ENCODE measurements at regions not wholly inside any gene's neighbourhood (a gene's known extent, or its start where the extent isn't known, plus 50 kb on each side); places are given as distances from the start of the nearest gene placed in this dataset.

- no peak for DNase-seq
Measured at GRCh38 chr1:34270181-34270580, 93.5 kb downstream of the C1orf94 start.

GRCh38 chr1:34272152-34272551 lies 95.4 kb downstream of the C1orf94 start:
- DNase-seq = no peak

DNA sequence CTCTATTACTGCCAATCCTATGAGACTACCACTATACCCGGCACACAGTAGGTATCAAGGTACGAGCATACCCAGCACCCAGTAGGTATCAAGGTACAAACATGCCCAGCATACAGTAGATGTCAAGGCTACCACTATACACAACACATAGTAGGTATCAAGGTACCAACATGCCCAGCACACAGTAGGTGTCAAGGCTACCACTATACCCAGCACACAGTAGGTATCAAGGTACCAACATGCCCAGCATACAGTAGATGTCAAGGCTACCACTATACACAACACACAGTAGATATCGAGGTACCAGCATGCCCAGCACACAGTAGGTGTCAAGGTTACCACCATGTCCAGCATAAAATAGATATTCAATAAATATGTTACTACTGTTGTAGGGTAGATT lies 98.4 kb downstream of the C1orf94 start:
- no peak for DNase-seq

GRCh38 chr1:34276606-34277005 lies 99.9 kb downstream of the C1orf94 start:
- DNase-seq = no peak

GRCh38 chr1:34277150-34277549 lies 100.4 kb downstream of the C1orf94 start:
- DNase-seq = no peak

- DNase-seq = no peak
Measured at GRCh38 chr1:34278211-34278610, 101.5 kb downstream of the C1orf94 start.

GRCh38 chr1:34279971-34280370 lies 103.3 kb downstream of the C1orf94 start:
- DNase-seq = no peak

DNA sequence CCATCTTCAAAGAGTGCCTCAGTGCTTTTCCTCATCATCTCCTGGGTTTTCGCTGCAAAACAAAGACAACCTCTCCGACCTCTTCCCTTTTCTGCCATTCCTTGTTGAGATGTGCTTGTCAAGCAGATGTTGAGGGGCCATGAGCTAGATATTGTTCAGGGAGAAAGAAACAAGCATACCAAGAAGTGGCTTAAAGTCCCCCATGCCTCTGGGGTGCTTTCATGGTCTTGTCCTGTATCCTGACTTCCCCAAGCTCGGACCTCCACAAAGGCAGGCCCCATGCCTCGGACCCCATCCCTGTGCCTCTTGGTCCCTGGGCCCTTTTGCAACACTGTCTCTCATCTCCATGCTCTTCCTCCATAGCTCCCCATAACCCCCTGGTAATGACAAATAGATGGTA lies 103.8 kb downstream of the C1orf94 start:
- no peak for DNase-seq

GRCh38 chr1:34283142-34283541 lies 106.4 kb downstream of the C1orf94 start:
- no peak for DNase-seq

- DNase-seq = no peak
Measured at GRCh38 chr1:34286511-34286910, 109.8 kb downstream of the C1orf94 start.

GRCh38 chr1:34290831-34291230 lies 114.1 kb downstream of the C1orf94 start:
- no peak for DNase-seq

GRCh38 chr1:34292472-34292871 lies 115.8 kb downstream of the C1orf94 start:
- DNase-seq = no peak

- no peak for DNase-seq
Measured at GRCh38 chr1:34296059-34296458, 119.4 kb downstream of the C1orf94 start.

- DNase-seq = no peak
Measured at GRCh38 chr1:34302798-34303197, 126.1 kb downstream of the C1orf94 start.

DNA sequence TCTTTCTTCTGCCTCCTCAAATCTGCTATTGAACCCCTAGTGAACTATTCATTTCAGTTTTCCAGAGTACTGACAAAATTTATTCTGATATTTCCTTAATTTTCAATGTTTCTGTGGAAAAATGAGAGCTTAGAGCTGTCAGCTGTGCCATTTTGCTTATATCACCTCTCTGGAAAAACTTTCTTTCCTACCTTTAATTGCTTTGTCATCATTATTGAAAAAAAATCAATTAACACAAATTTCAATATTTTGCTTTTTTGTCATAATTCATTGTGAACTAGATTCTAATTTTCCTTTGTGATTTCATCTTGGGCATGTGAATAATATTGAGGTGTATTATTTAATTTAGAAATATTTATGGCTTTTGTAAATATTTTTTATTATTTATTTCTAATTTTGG lies 126.5 kb downstream of the C1orf94 start:
- no peak for DNase-seq

- no peak for DNase-seq
Measured at GRCh38 chr1:34306568-34306967, 129.9 kb downstream of the C1orf94 start.

- no peak for DNase-seq
Measured at GRCh38 chr1:34312359-34312758, 135.7 kb downstream of the C1orf94 start.

- DNase-seq = no peak
Measured at GRCh38 chr1:34315974-34316373, 139.3 kb downstream of the C1orf94 start.

DNA sequence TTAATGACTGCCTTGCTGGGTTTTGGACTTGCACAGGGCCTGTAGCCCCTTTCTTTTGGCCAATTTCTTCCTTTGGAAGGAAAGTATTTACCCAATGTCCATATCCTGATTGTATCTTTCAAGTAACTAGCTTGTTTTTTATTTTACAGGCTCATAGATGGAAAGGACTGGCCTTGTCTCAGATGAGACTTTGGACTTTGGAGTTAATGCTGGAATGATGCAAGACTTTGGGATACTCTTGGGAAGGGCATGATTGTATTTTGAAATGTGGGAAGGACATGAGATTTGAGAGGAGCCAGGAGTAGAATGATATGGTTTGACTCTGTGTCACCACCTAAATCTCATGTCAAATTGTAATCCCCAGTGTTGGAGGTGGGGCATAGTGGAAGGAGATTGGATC lies 140.1 kb downstream of the C1orf94 start:
- DNase-seq = no peak

GRCh38 chr1:34319218-34319617 lies 142.5 kb downstream of the C1orf94 start:
- DNase-seq = no peak

DNA sequence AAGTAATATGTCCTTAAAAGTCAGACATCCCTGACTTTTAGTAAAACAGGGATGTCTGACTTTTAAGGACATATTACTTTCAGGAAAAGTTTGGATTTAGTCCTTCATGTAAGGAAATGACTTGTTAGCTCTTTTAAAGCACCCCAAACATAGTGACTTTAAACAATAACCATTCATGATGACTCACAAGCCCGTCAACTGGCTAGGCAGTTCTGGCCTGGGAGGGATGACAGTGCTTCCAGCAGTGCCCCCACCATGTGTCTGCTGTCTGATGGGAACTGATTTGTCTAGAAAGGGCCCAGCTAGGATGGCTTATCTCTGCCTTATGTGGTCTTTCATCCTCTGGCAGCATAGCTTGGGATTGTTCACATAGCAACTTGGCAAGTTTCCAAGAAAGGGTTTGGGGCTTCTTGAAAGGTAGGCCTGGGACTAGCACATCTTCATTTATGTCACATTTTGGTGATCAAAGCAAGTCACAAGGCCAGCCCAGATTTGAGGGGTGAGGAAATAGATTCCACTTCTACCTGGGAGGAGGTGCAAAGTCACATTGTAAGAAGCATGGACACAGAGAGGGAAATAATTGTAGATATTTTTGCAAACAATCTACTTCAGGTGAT lies 143.5 kb downstream of the C1orf94 start:
- DNase-seq = no peak

DNA sequence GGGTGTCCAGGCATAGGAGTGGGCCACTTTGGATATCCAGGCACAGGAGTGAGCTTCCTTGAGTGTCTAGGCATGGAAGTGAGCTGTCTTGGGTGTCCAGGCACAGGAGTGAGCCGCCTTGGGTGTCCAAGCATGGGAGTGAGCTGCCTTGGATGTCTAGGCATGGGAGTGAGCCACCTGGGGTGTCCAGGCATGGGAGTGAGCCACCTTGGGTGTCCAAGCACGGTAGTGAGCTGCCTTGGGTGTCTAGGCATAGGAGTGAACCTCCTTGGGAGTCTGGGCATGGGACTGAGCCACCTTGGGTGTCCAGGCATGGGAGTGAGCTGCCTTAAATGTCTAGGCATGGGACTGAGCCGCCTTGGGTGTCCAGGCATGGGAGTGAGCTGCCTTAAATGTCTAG lies 146.3 kb downstream of the C1orf94 start:
- no peak for DNase-seq

DNA sequence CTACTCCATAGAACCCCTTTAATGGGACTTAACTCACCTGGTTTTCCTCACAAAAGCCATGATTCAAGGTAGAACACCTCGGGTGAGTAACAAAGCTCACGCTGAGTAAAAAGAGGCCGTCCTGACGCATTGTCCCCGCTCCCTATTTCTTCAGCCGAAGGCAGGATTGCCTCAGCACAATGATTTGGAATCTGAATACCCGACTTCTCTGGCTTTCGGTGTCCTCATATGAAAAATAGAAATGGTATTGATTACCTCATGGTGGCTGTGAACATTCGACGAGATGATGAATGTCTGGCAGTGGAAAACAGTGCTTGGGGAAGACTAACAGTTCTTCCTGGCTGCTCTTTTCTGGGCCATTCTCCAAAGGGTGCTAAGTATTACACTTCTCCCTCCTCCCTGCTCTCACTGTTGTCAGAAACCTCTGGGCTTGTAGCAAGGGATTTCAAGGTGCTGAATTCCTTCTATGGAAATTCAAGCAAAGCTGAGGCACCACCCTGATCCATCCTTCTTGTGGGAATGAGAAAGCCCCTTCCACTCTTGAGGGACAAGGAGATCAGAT lies 148.3 kb downstream of the C1orf94 start:
- DNase-seq = no peak

DNA sequence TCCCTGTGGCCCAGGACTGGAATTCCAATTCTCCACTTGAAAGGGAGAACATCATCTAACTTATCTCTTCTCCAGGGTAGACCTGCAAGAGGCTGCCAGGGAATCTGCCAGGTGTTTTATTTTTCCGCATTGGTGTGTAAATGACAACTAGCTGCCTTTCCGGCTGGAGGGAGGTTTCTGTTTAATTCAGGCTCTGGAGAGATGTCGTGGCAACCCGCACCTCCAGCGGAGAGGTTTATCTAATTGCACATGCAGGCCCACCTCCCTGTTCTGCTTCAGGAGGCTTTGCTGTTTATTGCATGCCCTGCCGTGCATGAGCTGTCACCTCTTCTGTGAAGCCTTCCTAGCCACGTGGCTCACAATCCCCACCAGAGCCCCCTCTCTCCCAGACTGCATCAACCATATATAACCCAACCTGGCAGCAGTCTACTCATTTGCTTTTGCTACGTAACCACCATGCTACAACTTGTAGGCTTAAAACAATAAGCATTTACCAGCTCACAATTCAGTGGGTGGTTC lies 151.6 kb downstream of the C1orf94 start:
- no peak for DNase-seq

- no peak for DNase-seq
Measured at GRCh38 chr1:34330061-34330460, 153.4 kb downstream of the C1orf94 start.

Measured in NK-92 treated with Interleukin-12 subunit alpha and Interleukin-12 subunit beta, amount 100 ng/mL, for 24 hours (cell line).